Liver (tissue), 8 donors: ENCODE measurements at regions not wholly inside any gene's neighbourhood (a gene's known extent, or its start where the extent isn't known, plus 50 kb on each side); places are given as distances from the start of the nearest gene placed in this dataset.

Experiments
- DNase-seq: peaks from one replicate; pipeline ENCODE4 v3.0.0-alpha.2; 2017; ENCODE audit warnings: low spot score
- H3K27ac ChIP-seq, 2 donors: one replicate each; pipeline ENCODE4 v1.7.0; 2013; ENCODE audit warnings: inconsistent platforms in 2 of 2, low read length in 2 of 2, control low read depth in 1 of 2, low read depth in 1 of 2, mild to moderate bottlenecking in 1 of 2
- H3K27me3 ChIP-seq, 4 donors: one replicate each; pipeline versions ENCODE4 v1.6.1 to v1.7.0; 2013; ENCODE audit warnings: low read length in 3 of 4, inconsistent platforms in 1 of 4, mild to moderate bottlenecking in 1 of 4, moderate library complexity in 1 of 4; ENCODE audit not compliant: control insufficient read depth in 4 of 4, insufficient read depth in 4 of 4
- H3K36me3 ChIP-seq, 4 donors: one replicate each; pipeline versions ENCODE4 v1.6.1 to v1.7.0; 2013; ENCODE audit warnings: low read length in 3 of 4, mild to moderate bottlenecking in 3 of 4, low read depth in 1 of 4, moderate library complexity in 1 of 4; ENCODE audit not compliant: control insufficient read depth in 4 of 4, insufficient read depth in 3 of 4
- H3K4me1 ChIP-seq, 4 donors: one replicate each; pipeline versions ENCODE4 v1.6.1 to v1.7.0; 2013; ENCODE audit warnings: low read length in 3 of 4, mild to moderate bottlenecking in 3 of 4, moderate library complexity in 1 of 4; ENCODE audit not compliant: control insufficient read depth in 4 of 4, insufficient read depth in 4 of 4
- H3K4me3 ChIP-seq, 3 donors: one replicate each; pipeline versions ENCODE4 v1.6.1 to v1.7.0; 2013; ENCODE audit warnings: low read length in 3 of 3, control low read depth in 1 of 3, low read depth in 1 of 3, mild to moderate bottlenecking in 1 of 3
- H3K9ac ChIP-seq, 2 donors: one replicate each; pipeline ENCODE4 v1.7.0; 2013; ENCODE audit warnings: low read length in 2 of 2, mild to moderate bottlenecking in 2 of 2, moderate library complexity in 2 of 2, control low read depth in 1 of 2, low read depth in 1 of 2
- H3K9me3 ChIP-seq, 4 donors: one replicate each; pipeline versions ENCODE4 v1.6.1 to v1.7.0; 2013; ENCODE audit warnings: low read length in 3 of 4; ENCODE audit not compliant: control insufficient read depth in 4 of 4
- ATF3 ChIP-seq: IDR thresholded peaks from 2 replicates; pipeline ENCODE4 v1.6.1; 2016; ENCODE audit warnings: antibody characterized with exemption
- CTCF ChIP-seq: fragments of 150-350 bp; IDR thresholded peaks from 2 replicates; pipeline ENCODE4 v1.5.1; 2017; ENCODE audit warnings: improper control_type of control experiment, low read depth, low read length; ENCODE audit not compliant: missing input control
- EGR1 ChIP-seq, 2 donors: IDR thresholded peaks; 2 replicates each; pipeline ENCODE4 v1.6.1; 2016 to 2018; ENCODE audit warnings: antibody characterized with exemption in 2 of 2, low read depth in 2 of 2
- FOXA1 ChIP-seq: IDR thresholded peaks from 2 replicates; pipeline ENCODE4 v1.6.1; 2016; ENCODE audit warnings: antibody characterized with exemption
- FOXA2 ChIP-seq: IDR thresholded peaks from 2 replicates; pipeline ENCODE4 v1.6.1; 2016; ENCODE audit warnings: antibody characterized with exemption
- GABPA ChIP-seq, 2 donors: IDR thresholded peaks in 1 of 2; conservative IDR thresholded peaks in 1 of 2; 2 replicates each; pipeline ENCODE4 v1.6.1; 2016; ENCODE audit warnings: antibody characterized with exemption in 2 of 2, mild to moderate bottlenecking in 1 of 2, moderate library complexity in 1 of 2
- HNF4A ChIP-seq, 2 donors: conservative IDR thresholded peaks; 2 replicates each; pipeline ENCODE4 v1.6.1; 2016; ENCODE audit warnings: antibody characterized with exemption in 2 of 2, mild to moderate bottlenecking in 2 of 2
- HNF4G ChIP-seq: IDR thresholded peaks from 2 replicates; pipeline ENCODE4 v1.6.1; 2016; ENCODE audit warnings: antibody characterized with exemption
- JUND ChIP-seq, 2 donors: IDR thresholded peaks; 2 replicates each; pipeline ENCODE4 v1.6.1; 2016; ENCODE audit warnings: antibody characterized with exemption in 2 of 2
- MAX ChIP-seq: IDR thresholded peaks from 2 replicates; pipeline ENCODE4 v1.6.1; 2016; ENCODE audit warnings: antibody characterized with exemption
- NR2F2 ChIP-seq: IDR thresholded peaks from 2 replicates; pipeline ENCODE4 v1.6.1; 2016; ENCODE audit warnings: antibody characterized with exemption
- RAD21 ChIP-seq, 2 donors: IDR thresholded peaks; 2 replicates each; pipeline ENCODE4 v1.6.1; 2016; ENCODE audit warnings: antibody characterized with exemption in 2 of 2, mild to moderate bottlenecking in 2 of 2
- REST ChIP-seq: IDR thresholded peaks from 2 replicates; pipeline ENCODE4 v1.6.1; 2016; ENCODE audit warnings: antibody characterized with exemption, mild to moderate bottlenecking
- RXRA ChIP-seq, 2 donors: IDR thresholded peaks; 2 replicates each; pipeline ENCODE4 v1.6.1; 2017 to 2018; ENCODE audit warnings: antibody characterized with exemption in 2 of 2, mild to moderate bottlenecking in 1 of 2
- SP1 ChIP-seq: IDR thresholded peaks from 2 replicates; pipeline ENCODE4 v1.6.1; 2018; ENCODE audit warnings: antibody characterized with exemption, mild to moderate bottlenecking
- TAF1 ChIP-seq: conservative IDR thresholded peaks from 2 replicates; pipeline ENCODE4 v1.6.1; 2016; ENCODE audit warnings: antibody characterized with exemption, mild to moderate bottlenecking
- YY1 ChIP-seq: IDR thresholded peaks from 2 replicates; pipeline ENCODE4 v1.6.1; 2016; ENCODE audit warnings: antibody characterized with exemption, mild to moderate bottlenecking
- ZBTB33 ChIP-seq: IDR thresholded peaks from 2 replicates; pipeline ENCODE4 v1.6.1; 2016; ENCODE audit warnings: antibody characterized with exemption
- WGBS: extraction: QIAGEN DNeasy Blood & Tissue Kit; methylation state at CpG from one replicate; pipeline ENCODE4 v1.1.7; 2013; 5-methylcytosine and 5-hydroxymethylcytosine counted together
- donor health status: healthy.
- donor health status: healthy.
- donor health status: healthy.
- donor health status: healthy.
- donor health status: healthy.

GRCh38 chr13:107069108-107069776 lies 501.3 kb upstream of the ARGLU1 start:
- H3K36me3 ChIP-seq = no peaks in the 10 kb centered on the region
- DNase-seq = no peak
- no peak overlapping the region for H3K27ac ChIP-seq
- H3K27me3 ChIP-seq = no peaks in the 10 kb centered on the region
- H3K9ac ChIP-seq = no peak overlapping the region
- no peak overlapping the region for H3K4me3 ChIP-seq
- WGBS = 67% methylated on average over 4 of the region's 4 CpGs
- TF ChIP-seq GABPA (IDR thresholded peaks at IDR 0.05 in 1 of 2, conservative IDR thresholded peaks at IDR 0.05 in 1 of 2) = no peak
- no peak for TF ChIP-seq TAF1
- TF ChIP-seq MAX = no peak
- no peak for TF ChIP-seq RXRA (IDR thresholded peaks at IDR 0.05)
- TF ChIP-seq FOXA2 = no peak
- no peak for TF ChIP-seq EGR1 (IDR thresholded peaks at IDR 0.05; ENCODE audit: low read depth in 2 of 2)
- TF ChIP-seq ATF3 = no peak
- TF ChIP-seq SP1 = no peak
- TF ChIP-seq HNF4G = no peak
- no peaks in the 10 kb centered on the region for H3K4me1 ChIP-seq
- H3K9me3 ChIP-seq = no peaks in the 10 kb centered on the region

- DNase-seq = no peak
- 90% methylated on average over 4 of the region's 4 CpGs for WGBS
- no peak overlapping the region for H3K4me3 ChIP-seq
- no peaks in the 10 kb centered on the region for H3K36me3 ChIP-seq
- no peaks in the 10 kb centered on the region for H3K27me3 ChIP-seq
- no peaks in the 10 kb centered on the region for H3K9me3 ChIP-seq
- no peaks in the 10 kb centered on the region for H3K4me1 ChIP-seq
- H3K27ac ChIP-seq = no peak overlapping the region
- no peak overlapping the region for H3K9ac ChIP-seq
- TF ChIP-seq FOXA1 (no peak), RXRA (IDR thresholded peaks at IDR 0.05) (no peak), RAD21 (IDR thresholded peaks at IDR 0.05) (no peak), EGR1 (IDR thresholded peaks at IDR 0.05; ENCODE audit: low read depth in 2 of 2) (no peak), SP1 (no peak), HNF4A (conservative IDR thresholded peaks at IDR 0.05) (no peak), NR2F2 (no peak), TAF1 (no peak), GABPA (IDR thresholded peaks at IDR 0.05 in 1 of 2, conservative IDR thresholded peaks at IDR 0.05 in 1 of 2) (no peak), MAX (no peak), REST (no peak), JUND (IDR thresholded peaks at IDR 0.05) (no peak), CTCF (no peak), ZBTB33 (no peak), ATF3 (no peak), YY1 (no peak)
Observed at GRCh38 chr13:107067381-107067780, 499.4 kb upstream of the ARGLU1 start.
